Ascending aorta (tissue), 2 donors: ENCODE measurements at regions not wholly inside any gene's neighbourhood (a gene's known extent, or its start where the extent isn't known, plus 50 kb on each side); places are given as distances from the start of the nearest gene placed in this dataset.

Experiments
- DNase-seq, 2 donors: peaks; one replicate each; pipeline ENCODE4 v3.0.0-alpha.2; 2019; ENCODE audit warnings: low spot score in 2 of 2
- H3K27ac ChIP-seq, 2 donors: fragments of 200-600 bp; sonication (generic); one replicate each; pipeline ENCODE4 v1.5.1; 2016 to 2017; ENCODE audit warnings: mild to moderate bottlenecking in 1 of 2
- H3K27me3 ChIP-seq: fragments of 200-600 bp; sonication (generic); one replicate; pipeline ENCODE4 v1.5.1; 2017
- H3K36me3 ChIP-seq, 2 donors: fragments of 200-600 bp; sonication (generic); one replicate each; pipeline ENCODE4 v1.5.1; 2016
- H3K4me1 ChIP-seq, 2 donors: fragments of 200-600 bp; sonication (generic); one replicate each; pipeline ENCODE4 v1.5.1; 2016 to 2017; ENCODE audit warnings: mild to moderate bottlenecking in 1 of 2
- H3K4me3 ChIP-seq, 2 donors: fragments of 200-600 bp; sonication (generic); one replicate each; pipeline ENCODE4 v1.5.1; 2016 to 2017; ENCODE audit warnings: mild to moderate bottlenecking in 1 of 2
- H3K9me3 ChIP-seq, 2 donors: fragments of 200-600 bp; sonication (generic); one replicate each; pipeline ENCODE4 v1.5.1; 2016
- intact Hi-C: fragments of 100-400 bp; cut with DNase I; formaldehyde crosslinking; loops from one replicate; pipeline ENCODE4 v1.15.1; 2023
- TF ChIP-seq, protein P1 (sequence below), 3 experiments: fragments of 200-600 bp in 2 of 3; fragments of 450-650 bp in 1 of 3; sonication (generic) in 2 of 3; IDR thresholded peaks; one replicate each; pipeline ENCODE4 v1.5.1; 2016 to 2019; ENCODE audit warnings: antibody characterized with exemption in 3 of 3, mild to moderate bottlenecking in 1 of 3, moderate library complexity in 1 of 3

DNA sequence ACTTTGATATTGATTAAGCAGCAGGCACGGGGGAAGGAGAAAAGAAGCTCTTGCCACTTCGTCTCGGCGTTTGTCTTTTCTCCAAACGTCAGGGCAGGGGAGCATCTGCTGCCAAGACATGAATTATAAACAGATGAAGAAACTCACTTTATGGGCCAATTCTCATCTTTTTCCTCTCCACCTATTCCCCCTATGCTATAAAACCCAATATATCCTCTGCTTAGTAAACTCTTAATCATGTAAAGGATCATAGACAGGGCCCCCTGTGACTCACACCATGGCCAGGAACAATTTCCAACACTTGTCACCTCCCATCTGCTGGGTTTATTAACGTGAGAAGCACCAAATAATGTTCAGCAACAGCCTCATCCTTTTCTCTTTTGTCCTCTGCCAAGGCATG lies 1092.1 kb upstream of the TMEM132C start:
- no peaks in the 10 kb centered on the region for H3K4me1 ChIP-seq

DNA sequence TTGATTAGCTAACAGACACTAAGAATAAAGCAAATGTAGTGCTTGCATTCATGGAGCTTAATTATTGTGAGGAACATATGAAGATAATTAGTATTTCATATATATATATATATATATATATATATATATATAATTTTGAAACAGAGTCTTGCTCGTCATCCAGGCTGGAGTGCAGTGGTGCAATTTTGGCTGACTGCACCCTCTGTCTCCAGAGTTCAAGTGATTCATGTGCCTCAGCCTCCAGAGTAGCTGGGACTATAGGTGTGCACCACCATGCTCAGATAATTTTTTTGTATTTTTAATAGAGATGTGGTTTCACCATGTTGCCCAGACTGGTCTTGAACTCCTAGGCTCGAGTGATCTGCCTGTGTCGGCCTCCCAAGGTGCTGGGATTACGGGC lies 1091.6 kb upstream of the TMEM132C start:
- H3K27me3 ChIP-seq, result no peaks in the 10 kb centered on the region
- H3K36me3 ChIP-seq, result no peaks in the 10 kb centered on the region
- H3K4me3 ChIP-seq, result no peak overlapping the region
- peaks cover 12 to 16% of the 10 kb centered on the region in 2 donors for H3K9me3 ChIP-seq
- TF ChIP-seq, protein P1, sequence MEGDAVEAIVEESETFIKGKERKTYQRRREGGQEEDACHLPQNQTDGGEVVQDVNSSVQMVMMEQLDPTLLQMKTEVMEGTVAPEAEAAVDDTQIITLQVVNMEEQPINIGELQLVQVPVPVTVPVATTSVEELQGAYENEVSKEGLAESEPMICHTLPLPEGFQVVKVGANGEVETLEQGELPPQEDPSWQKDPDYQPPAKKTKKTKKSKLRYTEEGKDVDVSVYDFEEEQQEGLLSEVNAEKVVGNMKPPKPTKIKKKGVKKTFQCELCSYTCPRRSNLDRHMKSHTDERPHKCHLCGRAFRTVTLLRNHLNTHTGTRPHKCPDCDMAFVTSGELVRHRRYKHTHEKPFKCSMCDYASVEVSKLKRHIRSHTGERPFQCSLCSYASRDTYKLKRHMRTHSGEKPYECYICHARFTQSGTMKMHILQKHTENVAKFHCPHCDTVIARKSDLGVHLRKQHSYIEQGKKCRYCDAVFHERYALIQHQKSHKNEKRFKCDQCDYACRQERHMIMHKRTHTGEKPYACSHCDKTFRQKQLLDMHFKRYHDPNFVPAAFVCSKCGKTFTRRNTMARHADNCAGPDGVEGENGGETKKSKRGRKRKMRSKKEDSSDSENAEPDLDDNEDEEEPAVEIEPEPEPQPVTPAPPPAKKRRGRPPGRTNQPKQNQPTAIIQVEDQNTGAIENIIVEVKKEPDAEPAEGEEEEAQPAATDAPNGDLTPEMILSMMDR (IDR thresholded peaks at IDR 0.05), result no peak
- no peaks in the 10 kb centered on the region for H3K4me1 ChIP-seq
- no peak overlapping the region for H3K27ac ChIP-seq
- DNase-seq, result no peak
- intact Hi-C loops, result no loop called here

More for the DNA sequence above, 1092.1 kb upstream of the TMEM132C start:
- peaks cover 12 to 16% of the 10 kb centered on the region in 2 donors for H3K9me3 ChIP-seq
- DNase-seq, result no peak
- H3K4me3 ChIP-seq, result no peak overlapping the region
- TF ChIP-seq, protein P1 (IDR thresholded peaks at IDR 0.05), result no peak
- intact Hi-C loops, result no loop called here
- no peaks in the 10 kb centered on the region for H3K27me3 ChIP-seq
- no peak overlapping the region for H3K27ac ChIP-seq
- H3K36me3 ChIP-seq, result no peaks in the 10 kb centered on the region

DNA sequence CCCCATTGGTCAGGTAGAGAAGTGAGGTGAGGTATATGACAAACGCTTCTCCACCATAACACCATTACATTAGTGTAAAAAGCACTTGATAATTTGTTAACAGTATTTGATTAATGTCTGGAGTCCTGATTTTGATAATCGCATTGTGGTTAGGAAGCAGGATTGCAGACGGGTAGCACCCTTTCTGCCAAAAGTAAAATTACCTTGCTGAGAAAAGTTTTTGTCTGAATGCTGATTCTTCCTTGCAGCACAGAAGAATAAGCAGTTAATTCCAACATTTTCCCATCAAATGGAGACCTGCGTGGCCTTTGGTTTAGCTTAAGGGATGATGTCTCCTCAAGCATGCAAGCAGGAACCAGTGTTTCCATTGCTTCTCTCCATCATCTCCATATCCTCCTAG lies 1090.2 kb upstream of the TMEM132C start:
- no peaks in the 10 kb centered on the region for H3K27me3 ChIP-seq
- no peak overlapping the region for H3K27ac ChIP-seq
- H3K4me3 ChIP-seq, result no peak overlapping the region
- no peaks in the 10 kb centered on the region for H3K4me1 ChIP-seq
- TF ChIP-seq, protein P1 (IDR thresholded peaks at IDR 0.05), result no peak
- DNase-seq, result no peak
- H3K36me3 ChIP-seq, result no peaks in the 10 kb centered on the region
- H3K9me3 ChIP-seq, result peaks cover 12 to 16% of the 10 kb centered on the region in 2 donors
- intact Hi-C loops, result no loop called here

DNA sequence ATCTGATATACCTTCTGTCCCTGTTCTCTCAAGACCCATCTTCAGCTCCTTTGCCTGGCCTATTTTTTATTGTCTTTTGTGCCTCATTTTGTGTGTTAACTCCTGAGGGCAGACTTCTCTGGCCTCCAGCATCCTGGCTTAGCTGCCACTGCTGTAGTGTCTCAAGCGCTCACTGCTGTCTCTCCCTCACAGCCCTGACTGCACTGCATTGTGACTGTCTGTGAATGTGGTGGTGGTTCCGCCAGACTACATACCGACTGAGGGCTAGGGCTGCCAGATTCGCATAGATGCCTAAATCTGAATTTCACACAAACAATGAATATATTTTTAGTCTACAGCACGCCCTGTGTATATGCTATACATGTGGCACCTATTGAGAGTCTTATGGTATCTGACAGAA lies 1088.9 kb upstream of the TMEM132C start:
- no peak for DNase-seq

DNA sequence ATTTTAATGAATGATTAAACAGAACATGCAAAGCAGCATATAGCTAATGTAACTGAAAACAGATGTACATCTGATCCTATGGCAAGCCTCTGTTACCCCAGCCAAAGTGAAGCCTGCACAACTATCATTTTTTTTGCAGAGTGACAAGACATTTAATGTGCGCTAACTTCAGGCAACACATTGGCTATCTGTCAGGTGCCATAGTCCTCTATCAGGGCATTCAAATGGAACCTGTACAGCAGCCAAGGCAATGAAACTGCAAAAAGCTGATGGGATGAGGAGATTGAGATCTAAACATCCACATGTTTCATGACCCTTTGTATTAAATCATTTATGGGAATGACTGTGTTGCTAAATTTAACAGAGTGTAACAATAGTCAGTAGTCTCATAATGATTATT lies 1088.5 kb upstream of the TMEM132C start:
- Histone ChIP-seq H3K9me3 (peaks cover 12 to 16% of the 10 kb centered on the region in 2 donors), H3K4me3 (no peak overlapping the region), H3K36me3 (no peaks in the 10 kb centered on the region), H3K27ac (no peak overlapping the region), H3K27me3 (no peaks in the 10 kb centered on the region), H3K4me1 (no peaks in the 10 kb centered on the region)
- intact Hi-C loops, result no loop called here
- DNase-seq, result no peak
- TF ChIP-seq, protein P1 (IDR thresholded peaks at IDR 0.05), result no peak

More for the DNA sequence above, 1088.9 kb upstream of the TMEM132C start:
- H3K27ac ChIP-seq, result no peak overlapping the region
- no peak overlapping the region for H3K4me3 ChIP-seq
- intact Hi-C loops, result no loop called here
- TF ChIP-seq, protein P1 (IDR thresholded peaks at IDR 0.05), result no peak
- no peaks in the 10 kb centered on the region for H3K36me3 ChIP-seq
- no peaks in the 10 kb centered on the region for H3K4me1 ChIP-seq
- no peaks in the 10 kb centered on the region for H3K27me3 ChIP-seq
- peaks cover 12 to 16% of the 10 kb centered on the region in 2 donors for H3K9me3 ChIP-seq

DNA sequence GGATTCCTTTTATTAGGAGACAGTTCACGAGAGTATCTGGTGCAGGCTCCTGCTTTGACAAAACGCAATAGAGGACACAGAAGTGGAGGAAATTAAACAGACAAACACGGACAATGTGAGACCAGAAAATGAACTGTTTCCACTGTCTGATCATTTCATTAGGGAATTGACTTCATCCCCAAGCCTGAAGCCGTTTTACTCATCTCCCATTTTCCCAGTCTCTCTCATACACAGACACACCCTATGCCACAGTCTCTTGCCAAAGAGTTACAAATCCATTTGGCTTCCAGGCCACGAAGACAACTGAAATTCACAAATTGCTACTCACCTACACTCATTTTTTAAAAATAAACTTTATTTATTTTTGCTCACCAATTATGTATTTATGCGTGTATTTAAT lies 1087.8 kb upstream of the TMEM132C start:
- Histone ChIP-seq H3K27me3 (no peaks in the 10 kb centered on the region), H3K36me3 (no peaks in the 10 kb centered on the region), H3K4me1 (no peaks in the 10 kb centered on the region), H3K9me3 (peaks cover 12 to 16% of the 10 kb centered on the region in 2 donors), H3K27ac (no peak overlapping the region), H3K4me3 (no peak overlapping the region)
- no peak for DNase-seq
- TF ChIP-seq, protein P1 (IDR thresholded peaks at IDR 0.05), result no peak
- intact Hi-C loops, result no loop called here
